Gastroesophageal sphincter (tissue), 4 donors: ENCODE measurements at regions not wholly inside any gene's neighbourhood (a gene's known extent, or its start where the extent isn't known, plus 50 kb on each side); places are given as distances from the start of the nearest gene placed in this dataset.

Experiments
- ATAC-seq: fragments of 150-250 bp; one replicate; pipeline ENCODE4 v1.9.1; 2016; ENCODE audit warnings: mild to moderate bottlenecking, moderate library complexity
- H3K27ac ChIP-seq, 4 donors: fragments of 200-600 bp; sonication (generic) in 3 of 4; 1 replicate in 3 of 4; 2 replicates in 1 of 4; pipeline ENCODE4 v1.5.1; 2016 to 2019
- H3K27me3 ChIP-seq: fragments of 200-600 bp; sonication (generic); one replicate; pipeline ENCODE4 v1.5.1; 2019
- H3K36me3 ChIP-seq, 2 donors: fragments of 200-600 bp; sonication (generic); one replicate each; pipeline ENCODE4 v1.5.1; 2019; ENCODE audit warnings: control low read depth in 1 of 2
- H3K4me1 ChIP-seq, 3 donors: fragments of 200-600 bp; sonication (generic); 1 replicate in 2 of 3; 2 replicates in 1 of 3; pipeline ENCODE4 v1.5.1; 2016 to 2019; ENCODE audit warnings: control low read depth in 2 of 3
- H3K4me3 ChIP-seq, 2 donors: fragments of 200-600 bp; sonication (generic); one replicate each; pipeline ENCODE4 v1.5.1; 2019; ENCODE audit warnings: mild to moderate bottlenecking in 1 of 2, moderate library complexity in 1 of 2
- H3K9me3 ChIP-seq, 3 donors: fragments of 200-600 bp; sonication (generic); one replicate each; pipeline ENCODE4 v1.5.1; 2017 to 2019; ENCODE audit warnings: control low read depth in 2 of 3
- CTCF ChIP-seq, 4 experiments: fragments of 200-600 bp in 2 of 4; fragments of 450-650 bp in 2 of 4; sonication (generic) in 1 of 4; IDR thresholded peaks; one replicate each; pipeline ENCODE4 v1.5.1; 2017 to 2019; ENCODE audit warnings: antibody characterized with exemption in 4 of 4, mild to moderate bottlenecking in 2 of 4, moderate library complexity in 2 of 4
- EP300 ChIP-seq: sonication (generic); formaldehyde crosslinking; IDR thresholded peaks from one replicate; pipeline ENCODE4 v1.6.1; 2017; ENCODE audit warnings: antibody characterized with exemption, mild to moderate bottlenecking
- POLR2A ChIP-seq, 2 donors: fragments of 450-650 bp; IDR thresholded peaks; one replicate each; pipeline ENCODE4 v1.6.1; 2017; ENCODE audit warnings: antibody characterized with exemption in 2 of 2, mild to moderate bottlenecking in 2 of 2, moderate library complexity in 1 of 2
- POLR2AphosphoS5 ChIP-seq: sonication (generic); formaldehyde crosslinking; IDR thresholded peaks from one replicate; pipeline ENCODE4 v1.6.1; 2017; ENCODE audit warnings: antibody characterized with exemption
- WGBS, 2 donors: methylation state at CpG; one replicate each; pipeline ENCODE4 v1.1.5; 2018; ENCODE audit warnings: low coverage in 1 of 2; 5-methylcytosine and 5-hydroxymethylcytosine counted together

GRCh38 chr4:60241866-60242265 lies 958.3 kb upstream of the ADGRL3 start:
- Histone ChIP-seq H3K27ac (no peak overlapping the region), H3K36me3 (no peaks in the 10 kb centered on the region), H3K9me3 (no peaks in the 10 kb centered on the region), H3K4me1 (peaks cover 0 to 11% (median 0%) of the 10 kb centered on the region in 3 donors), H3K4me3 (no peak overlapping the region), H3K27me3 (no peaks in the 10 kb centered on the region)
- no peak for TF ChIP-seq POLR2AphosphoS5
- no peak for TF ChIP-seq CTCF (IDR thresholded peaks at IDR 0.05)
- TF ChIP-seq EP300, result no peak
- no peak for TF ChIP-seq POLR2A (IDR thresholded peaks at IDR 0.05)
- WGBS, 2 donors, result 11 to 29% methylated on average over 4 of the region's 4 CpGs
- no peak for ATAC-seq

DNA sequence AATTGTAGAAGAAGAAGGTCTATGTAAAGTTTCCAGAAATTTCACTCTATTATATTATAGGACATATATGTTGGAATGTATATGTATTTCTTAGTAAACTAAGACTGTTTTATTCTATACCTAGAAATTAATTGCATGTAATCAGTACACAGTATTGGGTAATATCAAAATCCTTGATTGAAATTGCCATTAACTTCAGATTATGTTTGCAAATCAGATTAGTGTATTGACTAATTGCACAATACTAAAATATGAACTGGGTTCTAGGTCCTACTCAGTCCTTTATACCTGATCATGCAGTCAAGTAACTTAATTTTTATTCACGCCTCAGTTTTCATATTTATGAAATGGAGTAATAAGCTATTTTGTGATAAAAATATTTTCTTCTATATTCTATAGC lies 950.3 kb upstream of the ADGRL3 start:
- TF ChIP-seq POLR2AphosphoS5 (no peak), EP300 (no peak), POLR2A (IDR thresholded peaks at IDR 0.05) (no peak), CTCF (IDR thresholded peaks at IDR 0.05) (no peak)
- no peak for ATAC-seq

GRCh38 chr4:60250657-60251056 lies 949.5 kb upstream of the ADGRL3 start:
- no peaks in the 10 kb centered on the region for H3K9me3 ChIP-seq
- no peak for ATAC-seq
- WGBS, 2 donors, result 70 to 82% methylated on average over 1 of the region's 1 CpG

More for the DNA sequence above, 950.3 kb upstream of the ADGRL3 start:
- Histone ChIP-seq H3K27ac (no peak overlapping the region), H3K9me3 (no peaks in the 10 kb centered on the region), H3K4me1 (no peaks in the 10 kb centered on the region), H3K27me3 (no peaks in the 10 kb centered on the region), H3K4me3 (no peak overlapping the region), H3K36me3 (no peaks in the 10 kb centered on the region)
- 92 to 100% methylated on average over 1 of the region's 1 CpG for WGBS, 2 donors

GRCh38 chr4:60259781-60260180 lies 940.3 kb upstream of the ADGRL3 start:
- Histone ChIP-seq H3K27ac (no peak overlapping the region), H3K9me3 (no peaks in the 10 kb centered on the region), H3K4me1 (no peaks in the 10 kb centered on the region), H3K36me3 (no peaks in the 10 kb centered on the region), H3K27me3 (no peaks in the 10 kb centered on the region), H3K4me3 (no peak overlapping the region)
- 86% methylated on average over 5 of the region's 5 CpGs for WGBS, 2 donors
- no peak for ATAC-seq
- no peak for TF ChIP-seq EP300
- TF ChIP-seq POLR2A (IDR thresholded peaks at IDR 0.05), result no peak
- no peak for TF ChIP-seq CTCF (IDR thresholded peaks at IDR 0.05)
- no peak for TF ChIP-seq POLR2AphosphoS5

More at GRCh38 chr4:60250657-60251056, 949.5 kb upstream of the ADGRL3 start:
- H3K4me1 ChIP-seq, result no peaks in the 10 kb centered on the region
- no peaks in the 10 kb centered on the region for H3K36me3 ChIP-seq
- no peak overlapping the region for H3K27ac ChIP-seq
- H3K27me3 ChIP-seq, result no peaks in the 10 kb centered on the region
- TF ChIP-seq EP300, result no peak
- H3K4me3 ChIP-seq, result no peak overlapping the region

DNA sequence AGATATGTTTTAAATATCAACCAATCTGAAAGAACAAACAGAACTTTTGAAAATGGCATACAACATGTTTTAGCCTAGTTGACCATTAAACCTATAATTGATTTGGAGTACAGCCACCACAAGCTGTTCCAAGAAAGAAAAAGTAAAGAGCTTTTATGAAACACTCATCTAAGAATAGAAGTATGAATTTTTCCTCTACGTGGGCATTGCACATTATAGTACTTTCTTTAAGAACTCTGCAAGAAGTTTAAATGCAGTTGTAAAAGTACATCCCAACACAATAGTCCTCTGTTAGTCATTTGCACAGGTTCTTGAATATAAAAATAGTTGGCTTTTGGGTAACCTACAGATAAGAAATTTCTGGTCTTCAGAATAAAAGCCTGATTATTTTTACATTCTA lies 933.6 kb upstream of the ADGRL3 start:
- no peak for ATAC-seq
- H3K9me3 ChIP-seq, result peaks cover 0 to 4% (median 0%) of the 10 kb centered on the region in 3 donors
- TF ChIP-seq POLR2A (IDR thresholded peaks at IDR 0.05), result no peak
- no peak for TF ChIP-seq EP300
- no peak for TF ChIP-seq POLR2AphosphoS5
- no peak for TF ChIP-seq CTCF (IDR thresholded peaks at IDR 0.05)
- no peaks in the 10 kb centered on the region for H3K4me1 ChIP-seq
- H3K27me3 ChIP-seq, result no peaks in the 10 kb centered on the region
- no peaks in the 10 kb centered on the region for H3K36me3 ChIP-seq
- WGBS, 2 donors, result 23 to 56% methylated on average over 1 of the region's 1 CpG
- H3K4me3 ChIP-seq, result no peak overlapping the region
- H3K27ac ChIP-seq, result no peak overlapping the region

GRCh38 chr4:60296386-60296785 lies 903.7 kb upstream of the ADGRL3 start:
- no peak overlapping the region for H3K27ac ChIP-seq
- no peaks in the 10 kb centered on the region for H3K4me1 ChIP-seq
- WGBS, 2 donors, result 21 to 75% methylated on average over 2 of the region's 2 CpGs
- no peaks in the 10 kb centered on the region for H3K9me3 ChIP-seq
- H3K27me3 ChIP-seq, result no peaks in the 10 kb centered on the region
- ATAC-seq, result no peak
- TF ChIP-seq POLR2A (IDR thresholded peaks at IDR 0.05) (no peak), POLR2AphosphoS5 (no peak), CTCF (IDR thresholded peaks at IDR 0.05) (no peak), EP300 (no peak)
- no peak overlapping the region for H3K4me3 ChIP-seq
- no peaks in the 10 kb centered on the region for H3K36me3 ChIP-seq
